SK-N-SH treated with all-trans-retinoic acid at 6 μM for 48 hours (cell line): ENCODE measurements at regions not wholly inside any gene's neighbourhood (a gene's known extent, or its start where the extent isn't known, plus 50 kb on each side); places are given as distances from the start of the nearest gene placed in this dataset.

Experiments used
- ARNTL ChIP-seq: fragments of 450-650 bp; formaldehyde crosslinking; IDR thresholded peaks from 2 replicates; pipeline ENCODE4 v1.5.0; 2020; ENCODE audit warnings: low read depth, mild to moderate bottlenecking, moderate library complexity, borderline replicate concordance
- CREB5 ChIP-seq: fragments of 250-450 bp; sonication (Bioruptor Pico); IDR thresholded peaks from 2 replicates; pipeline ENCODE4 v1.5.1; 2020; ENCODE audit warnings: low read depth, mild to moderate bottlenecking, moderate library complexity
- CSDC2 ChIP-seq: fragments of 250-450 bp; sonication (Bioruptor Pico); IDR thresholded peaks from 2 replicates; pipeline ENCODE4 v1.5.0; 2020; ENCODE audit warnings: mild to moderate bottlenecking, moderate library complexity
- CSRNP3 ChIP-seq: fragments of 250-450 bp; sonication (Bioruptor Pico); IDR thresholded peaks from 2 replicates; pipeline ENCODE4 v1.5.1; 2021; ENCODE audit warnings: mild to moderate bottlenecking, moderate library complexity
- OSR1 ChIP-seq: fragments of 250-450 bp; sonication (Bioruptor Pico); IDR thresholded peaks from 2 replicates; pipeline ENCODE4 v1.8.0; 2022; ENCODE audit warnings: moderate library complexity, mild to moderate bottlenecking, inconsistent platforms
- PATZ1 ChIP-seq: fragments of 250-450 bp; sonication (Bioruptor Pico); IDR thresholded peaks from 2 replicates; pipeline ENCODE4 v1.8.0; 2020; ENCODE audit warnings: mild to moderate bottlenecking, moderate library complexity, borderline replicate concordance
- POU6F1 ChIP-seq: fragments of 250-450 bp; sonication (Bioruptor Pico); IDR thresholded peaks from 2 replicates; pipeline ENCODE4 v1.8.0; 2021; ENCODE audit warnings: low read depth, mild to moderate bottlenecking, moderate library complexity, borderline replicate concordance
- PPARA ChIP-seq: fragments of 250-450 bp; sonication (Bioruptor Pico); IDR thresholded peaks from 2 replicates; pipeline ENCODE4 v1.5.0; 2020; ENCODE audit warnings: mild to moderate bottlenecking, borderline replicate concordance
- RARB ChIP-seq: fragments of 250-450 bp; sonication (Bioruptor Pico); IDR thresholded peaks from 2 replicates; pipeline ENCODE4 v1.8.0; 2021; ENCODE audit warnings: mild to moderate bottlenecking, moderate library complexity
- TCF4 ChIP-seq: fragments of 250-450 bp; sonication (Bioruptor Pico); IDR thresholded peaks from 2 replicates; pipeline ENCODE4 v1.8.0; 2021; ENCODE audit warnings: mild to moderate bottlenecking, moderate library complexity, borderline replicate concordance
- TOX ChIP-seq: fragments of 250-450 bp; sonication (Bioruptor Pico); IDR thresholded peaks from 2 replicates; pipeline ENCODE4 v1.8.0; 2021; ENCODE audit warnings: mild to moderate bottlenecking, moderate library complexity, borderline replicate concordance
- ZFP3 ChIP-seq: fragments of 250-450 bp; sonication (Bioruptor Pico); IDR thresholded peaks from 2 replicates; pipeline ENCODE4 v1.5.0; 2020; ENCODE audit warnings: mild to moderate bottlenecking, moderate library complexity
- ZFP30 ChIP-seq: fragments of 450-650 bp; formaldehyde crosslinking; IDR thresholded peaks from 2 replicates; pipeline ENCODE4 v1.5.0; 2022; ENCODE audit warnings: mild to moderate bottlenecking, moderate library complexity

- no peak for TF ChIP-seq ARNTL (CRISPR knock-in tag)
- TF ChIP-seq CSRNP3 (CRISPR knock-in tag), result no peak
- no peak for TF ChIP-seq TOX (CRISPR knock-in tag)
- TF ChIP-seq OSR1 (CRISPR knock-in tag), result no peak
- no peak for TF ChIP-seq PPARA (CRISPR knock-in tag)
- TF ChIP-seq ZFP3, result no peak
- no peak for TF ChIP-seq CREB5 (CRISPR knock-in tag)
- no peak for TF ChIP-seq TCF4
- no peak for TF ChIP-seq PATZ1 (CRISPR knock-in tag)
- TF ChIP-seq ZFP30 (CRISPR knock-in tag), result no peak
- no peak for TF ChIP-seq POU6F1 (CRISPR knock-in tag)
- no peak for TF ChIP-seq CSDC2 (CRISPR knock-in tag)
- TF ChIP-seq RARB (CRISPR knock-in tag), result no peak
Observed at GRCh38 chr7:155896531-155897263, 84.4 kb upstream of the SHH start.
